HuH-7.5 (cell line): ENCODE measurements at regions not wholly inside any gene's neighbourhood (a gene's known extent, or its start where the extent isn't known, plus 50 kb on each side); places are given as distances from the start of the nearest gene placed in this dataset.

ENCODE experiments used
- DNase-seq: peaks from one replicate; pipeline ENCODE4 v3.0.0; 2011; ENCODE audit warnings: low spot score

DNA sequence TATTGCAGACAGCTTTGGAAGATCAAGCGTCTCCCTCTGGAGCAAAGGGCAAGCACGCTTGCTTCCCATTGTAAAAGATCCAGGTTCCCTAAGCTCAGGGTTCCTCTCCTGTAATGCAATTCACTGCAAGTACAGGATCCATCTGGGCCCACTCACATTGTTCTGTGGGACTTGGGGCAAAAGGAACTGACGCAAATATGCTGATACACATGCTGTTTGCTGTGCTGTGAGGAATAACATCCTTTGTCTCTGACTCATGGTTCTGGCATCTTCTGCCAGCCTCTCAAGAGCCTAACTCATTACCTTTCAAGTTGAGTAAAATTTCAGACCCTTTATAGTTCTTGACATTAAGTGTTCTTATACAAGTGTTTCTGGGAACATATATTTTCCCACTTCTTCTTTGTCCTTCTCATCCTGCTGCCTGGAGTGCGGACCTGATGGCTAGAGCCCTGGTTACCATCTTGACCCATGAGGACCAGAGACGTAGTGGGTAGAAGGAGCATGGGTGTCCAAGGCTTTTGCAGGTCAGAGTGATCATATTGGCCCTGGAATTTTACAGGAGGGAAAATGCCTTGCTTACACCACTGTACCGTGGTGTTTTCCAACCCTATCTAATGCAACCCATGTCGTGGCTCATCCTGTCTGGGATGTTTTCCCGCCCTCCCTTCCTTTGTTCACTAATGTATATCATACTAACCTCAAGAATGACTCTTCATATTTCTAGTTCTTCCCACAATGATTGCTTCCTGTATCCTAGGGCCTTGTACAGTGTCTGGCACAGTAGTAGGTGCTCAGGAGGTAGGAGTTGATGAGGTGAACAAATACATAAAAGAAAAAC, 145.7 kb upstream of the GLI2 start:
- no peak for DNase-seq

DNA sequence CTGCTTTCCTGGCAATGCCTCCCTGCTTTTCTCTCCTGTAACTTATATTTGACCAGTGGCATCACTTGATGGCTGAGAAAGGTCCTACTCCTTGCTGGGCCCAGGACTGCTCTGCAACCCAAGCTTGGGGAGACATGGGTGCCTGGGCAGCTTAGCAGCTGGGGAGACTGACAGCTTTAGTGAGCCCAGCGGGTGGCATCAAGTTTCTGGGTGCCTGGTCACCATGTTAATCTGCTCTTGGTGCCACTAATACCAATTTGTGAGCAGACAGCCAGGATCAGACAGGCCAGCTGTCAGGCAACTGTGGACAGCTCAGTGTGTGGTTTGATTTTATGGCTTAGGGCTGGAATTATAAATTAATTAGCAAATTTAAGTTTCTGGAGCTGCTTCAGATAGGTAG, 144.8 kb upstream of the GLI2 start:
- no peak for DNase-seq

DNA sequence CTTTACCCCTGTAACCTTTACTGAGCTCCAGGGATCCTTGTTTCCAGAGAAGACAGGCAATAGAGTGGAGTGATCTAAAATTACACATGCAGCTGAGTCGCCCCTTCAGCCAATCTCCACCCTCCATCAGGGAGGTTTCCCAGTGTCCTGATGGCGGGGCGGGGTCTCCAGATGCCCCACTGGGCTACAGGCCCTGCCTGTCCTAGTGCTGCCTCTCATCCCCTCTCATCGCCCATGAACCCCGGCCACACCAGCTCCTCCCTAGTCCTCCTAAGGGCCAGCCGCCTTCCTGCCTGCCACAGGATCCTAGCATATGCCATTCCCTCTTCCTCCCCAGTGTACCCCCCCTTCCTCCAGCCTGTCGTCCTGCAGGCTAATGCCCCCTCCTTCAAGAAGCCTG, 144.1 kb upstream of the GLI2 start:
- no peak for DNase-seq

- no peak for DNase-seq
Observed at GRCh38 chr2:120592084-120592483, 143.6 kb upstream of the GLI2 start.

GRCh38 chr2:120593921-120594686, 141.6 kb upstream of the GLI2 start:
- DNase-seq, result no peak

GRCh38 chr2:120594856-120595685, 140.6 kb upstream of the GLI2 start:
- DNase-seq, result no peak

- no peak for DNase-seq
Observed at GRCh38 chr2:120595739-120596138, 139.9 kb upstream of the GLI2 start.

DNA sequence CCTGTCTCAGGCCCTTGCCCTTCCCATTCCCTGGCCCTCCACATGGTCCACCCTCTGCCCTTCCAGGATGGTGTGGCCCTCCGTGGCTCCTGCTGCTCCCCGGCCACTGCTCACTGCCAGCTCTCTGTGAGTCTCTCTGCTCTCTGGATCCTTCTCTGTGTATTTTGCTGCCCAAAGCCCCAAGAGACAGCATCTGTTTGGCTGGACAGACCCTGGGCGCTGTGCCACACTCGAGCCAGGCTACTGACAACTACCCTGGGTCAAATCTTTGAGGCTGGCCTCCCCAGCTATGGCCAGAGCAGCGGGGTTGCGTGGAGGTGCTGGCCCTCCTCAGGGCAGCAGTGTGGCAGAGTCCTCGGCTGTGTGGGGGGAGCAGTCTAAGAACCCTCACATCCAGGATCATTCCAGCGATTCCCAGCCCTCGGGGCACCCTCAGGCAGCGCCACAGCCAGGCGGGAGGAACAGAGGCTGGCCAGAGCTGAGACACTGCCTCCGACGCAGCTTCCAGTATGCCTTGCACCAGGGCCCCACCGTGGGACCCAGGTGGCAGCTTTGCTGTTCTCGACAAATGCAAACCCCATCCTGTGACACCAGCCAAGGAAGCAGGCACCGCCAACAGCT, 139.4 kb upstream of the GLI2 start:
- DNase-seq, result no peak

GRCh38 chr2:120596990-120597594, 138.6 kb upstream of the GLI2 start:
- DNase-seq, result no peak

- no peak for DNase-seq
Observed at GRCh38 chr2:120597595-120598193, 138.0 kb upstream of the GLI2 start.

DNA sequence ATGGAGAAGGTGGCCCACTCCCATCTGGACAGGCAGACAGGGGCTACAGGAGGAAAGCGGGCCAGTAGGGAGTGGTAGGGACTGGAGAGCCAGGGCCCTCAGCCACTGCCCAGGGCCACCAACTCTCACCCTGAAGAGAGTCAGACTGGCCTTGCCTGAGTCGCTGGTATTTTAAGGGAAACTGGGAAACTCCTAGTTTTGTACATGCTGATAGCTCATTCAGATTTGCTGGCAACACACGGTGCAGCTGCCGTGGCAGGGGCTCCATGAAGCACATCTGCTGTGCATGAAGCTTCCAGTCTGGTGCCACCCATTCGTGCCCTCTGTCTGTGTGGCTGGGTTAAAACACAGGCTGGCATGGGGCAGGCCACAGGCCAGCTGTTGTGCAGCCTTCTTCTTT, 137.3 kb upstream of the GLI2 start:
- no peak for DNase-seq

DNA sequence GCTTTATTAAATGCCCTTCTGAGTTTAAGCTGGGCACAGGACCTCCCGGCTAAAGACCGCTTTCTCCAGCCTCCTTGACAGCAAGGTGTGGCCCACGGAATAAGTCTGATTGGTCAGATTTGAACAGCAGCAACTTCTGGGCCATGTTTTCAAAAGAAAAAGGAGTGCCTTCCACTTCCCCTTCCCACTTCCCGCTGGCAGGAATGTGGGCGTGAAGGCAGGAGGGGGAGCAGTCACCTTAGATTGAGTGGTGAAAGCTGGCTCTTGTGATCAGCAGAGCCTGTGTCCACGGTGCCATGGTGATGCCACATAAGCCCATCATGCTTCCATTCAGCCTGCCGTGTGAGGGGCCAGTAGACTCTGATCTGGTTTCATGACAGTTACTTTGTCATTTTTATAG, 136.6 kb upstream of the GLI2 start:
- DNase-seq, result no peak

DNA sequence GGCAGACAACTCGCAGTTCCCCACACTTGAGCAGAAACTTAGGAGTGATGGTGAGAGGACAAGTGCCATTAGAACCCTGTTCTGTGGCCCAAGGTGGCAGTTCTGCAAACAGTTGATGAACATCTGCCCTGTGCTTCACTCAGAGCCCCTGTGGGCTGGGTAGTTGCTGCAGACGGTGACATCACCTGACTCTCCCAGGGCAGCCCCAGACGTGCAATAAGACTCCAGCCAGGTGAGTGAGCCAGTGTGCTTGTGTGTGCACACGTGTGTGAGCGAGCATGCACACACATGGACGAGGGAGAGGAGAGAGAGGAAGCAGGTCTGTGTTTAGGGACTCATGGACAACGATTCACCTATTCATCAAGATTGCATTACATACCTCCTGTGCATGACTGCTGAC, 136.0 kb upstream of the GLI2 start:
- DNase-seq, result no peak

- no peak for DNase-seq
Observed at GRCh38 chr2:120600335-120600734, 135.3 kb upstream of the GLI2 start.

GRCh38 chr2:120600786-120601185, 134.9 kb upstream of the GLI2 start:
- no peak for DNase-seq

GRCh38 chr2:120601566-120601965, 134.1 kb upstream of the GLI2 start:
- no peak for DNase-seq

DNA sequence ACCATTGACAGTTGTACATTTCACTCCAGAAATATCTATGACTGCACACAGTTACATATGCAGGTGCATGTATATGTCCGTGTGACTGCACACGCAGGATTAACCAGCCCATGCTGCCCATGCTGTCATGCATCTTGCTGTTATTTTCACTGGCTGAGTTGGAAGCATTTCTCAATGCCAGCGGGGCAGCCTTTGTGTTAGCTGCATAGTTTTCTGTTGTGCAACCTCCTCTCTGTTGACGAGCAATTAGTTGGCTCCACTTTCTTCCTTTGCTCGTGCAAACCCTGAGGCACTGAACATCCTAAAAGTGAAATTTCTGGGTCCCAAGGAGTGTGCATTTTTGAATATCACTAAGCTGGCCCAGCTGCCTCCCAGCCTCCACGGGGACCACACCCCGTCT, 133.4 kb upstream of the GLI2 start:
- no peak for DNase-seq

DNA sequence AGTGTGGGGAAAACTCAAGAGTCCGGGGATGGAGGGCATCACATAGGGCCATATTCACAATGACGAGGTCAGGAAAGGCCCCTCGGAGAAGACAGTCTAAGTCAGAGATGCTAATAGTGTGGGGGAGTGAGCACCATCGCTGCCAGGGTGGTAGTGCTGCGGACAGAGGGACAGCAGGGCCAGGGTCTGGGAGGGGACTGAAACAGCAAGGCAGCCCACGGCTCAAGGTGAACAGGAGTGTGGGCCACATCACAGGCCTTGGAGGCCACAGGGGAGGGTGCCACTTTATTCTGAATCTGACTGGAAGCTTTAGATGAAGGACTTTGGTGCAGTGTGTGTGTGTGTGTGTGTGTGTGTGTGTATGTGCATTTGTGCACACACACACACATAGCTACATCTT, 130.9 kb upstream of the GLI2 start:
- no peak for DNase-seq

- no peak for DNase-seq
Observed at GRCh38 chr2:120605231-120605935, 130.3 kb upstream of the GLI2 start.

DNA sequence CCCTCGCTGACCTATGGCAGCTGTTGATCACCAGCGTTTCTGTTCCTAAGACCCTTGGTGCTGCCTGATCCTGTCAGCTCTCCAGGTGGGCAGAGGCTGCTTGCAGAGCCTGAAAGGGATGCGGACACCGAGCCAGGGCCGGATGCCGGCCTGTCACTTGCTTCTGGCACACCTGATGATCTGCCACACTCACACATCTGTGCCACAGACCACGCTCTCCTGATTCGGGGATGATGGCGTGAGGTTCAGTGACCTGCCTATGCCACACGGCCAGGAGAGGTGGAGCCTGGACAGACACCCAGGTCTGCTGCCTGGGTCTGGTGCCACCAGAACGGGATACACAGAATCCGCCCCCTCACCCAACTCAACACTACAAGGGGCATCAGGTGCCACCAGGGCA, 129.4 kb upstream of the GLI2 start:
- no peak for DNase-seq

DNA sequence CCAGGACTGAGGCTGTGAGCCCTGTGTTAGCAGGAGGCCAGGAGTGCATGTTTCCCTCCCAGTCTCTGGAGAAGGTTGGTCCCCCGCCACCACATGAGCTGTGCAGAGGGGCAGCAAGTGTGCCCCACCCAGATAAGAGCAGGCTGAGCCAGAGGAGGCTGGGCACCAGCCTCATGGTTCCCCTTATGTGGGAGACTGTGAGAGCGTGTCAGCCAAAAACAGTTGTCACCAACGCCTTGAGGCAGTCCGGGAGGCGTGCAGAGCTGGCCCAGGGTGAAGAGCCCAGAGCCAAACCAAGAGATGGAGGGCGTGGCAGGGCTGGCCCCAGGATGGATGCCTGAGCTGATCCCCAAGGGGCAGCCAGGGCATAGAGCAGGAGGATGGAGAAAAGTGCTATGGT, 128.7 kb upstream of the GLI2 start:
- no peak for DNase-seq
